Testis (tissue), 2 donors: ENCODE measurements at regions not wholly inside any gene's neighbourhood (a gene's known extent, or its start where the extent isn't known, plus 50 kb on each side); places are given as distances from the start of the nearest gene placed in this dataset.
"Not testable (repeated sequence)": the region's sequence is repeated elsewhere in the genome, so short reads cannot be mapped to it uniquely, and the experiment has no call there.

ENCODE experiments used
- DNase-seq: peaks from one replicate; pipeline ENCODE4 v3.0.0-alpha.2; 2019
- H3K27ac ChIP-seq, 2 donors: fragments of 200-600 bp; sonication (generic); one replicate each; pipeline ENCODE4 v1.5.1; 2019
- H3K27me3 ChIP-seq: fragments of 200-600 bp; sonication (generic); one replicate; pipeline ENCODE4 v1.5.1; 2019
- H3K36me3 ChIP-seq: fragments of 200-600 bp; sonication (generic); one replicate; pipeline ENCODE4 v1.5.1; 2017; ENCODE audit warnings: low read depth; ENCODE audit errors: missing control alignments
- H3K4me1 ChIP-seq: fragments of 200-600 bp; sonication (generic); one replicate; pipeline ENCODE4 v1.5.1; 2019
- H3K4me3 ChIP-seq, 2 donors: fragments of 200-600 bp; sonication (generic); one replicate each; pipeline ENCODE4 v1.5.1; 2017 to 2019
- H3K9me3 ChIP-seq: fragments of 200-600 bp; sonication (generic); one replicate; pipeline ENCODE4 v1.5.1; 2017
- CTCF ChIP-seq, 3 experiments: fragments of 450-650 bp in 2 of 3; fragments of 200-600 bp in 1 of 3; sonication (generic) in 1 of 3; IDR thresholded peaks; one replicate each; pipeline ENCODE4 v1.5.1; 2016 to 2019; ENCODE audit warnings: antibody characterized with exemption in 3 of 3, mild to moderate bottlenecking in 2 of 3, moderate library complexity in 1 of 3
- POLR2A ChIP-seq: fragments of 450-650 bp; IDR thresholded peaks from one replicate; pipeline ENCODE4 v1.6.1; 2017; ENCODE audit warnings: antibody characterized with exemption, mild to moderate bottlenecking, moderate library complexity
- WGBS, 2 donors: methylation state at CpG; one replicate each; pipeline ENCODE4 v1.1.5; 2018; 5-methylcytosine and 5-hydroxymethylcytosine counted together
- intact Hi-C: fragments of 100-400 bp; cut with DNase I; formaldehyde crosslinking; loops from one replicate; pipeline ENCODE4 v1.15.1; 2023; ENCODE audit warnings: low total_unique reads

GRCh38 chr1:238913210-238913609 is 473.2 kb upstream of the CHRM3 start:
- Histone ChIP-seq H3K27me3 (no peaks in the 10 kb centered on the region), H3K4me3 (no peak overlapping the region), H3K9me3 (no peaks in the 10 kb centered on the region), H3K27ac (no peak overlapping the region), H3K36me3 (no peaks in the 10 kb centered on the region), H3K4me1 (no peaks in the 10 kb centered on the region)
- 75 to 81% methylated on average over 2 of the region's 2 CpGs for WGBS, 2 donors
- intact Hi-C loops: no loop called here
- TF ChIP-seq CTCF (IDR thresholded peaks at IDR 0.05) (no peak), POLR2A (no peak)
- DNase-seq: no peak

- no peak for TF ChIP-seq CTCF (IDR thresholded peaks at IDR 0.05)
- TF ChIP-seq POLR2A: no peak
- Histone ChIP-seq H3K36me3 (no peaks in the 10 kb centered on the region), H3K4me3 (no peak overlapping the region), H3K4me1 (no peaks in the 10 kb centered on the region), H3K27me3 (no peaks in the 10 kb centered on the region), H3K27ac (no peak overlapping the region), H3K9me3 (no peaks in the 10 kb centered on the region)
- intact Hi-C loops: no loop called here
- DNase-seq: no peak
- 74 to 87% methylated on average over 1 of the region's 1 CpG for WGBS, 2 donors
Observed at GRCh38 chr1:238912148-238912547, 474.2 kb upstream of the CHRM3 start.

- intact Hi-C loops: not testable (repeated sequence)
Observed at GRCh38 chr1:238902752-238903151, 483.6 kb upstream of the CHRM3 start.

GRCh38 chr1:238900334-238900865 is 486.0 kb upstream of the CHRM3 start:
- 91 to 96% methylated on average over 8 of the region's 8 CpGs for WGBS, 2 donors
- H3K4me3 ChIP-seq: no peak overlapping the region

More at GRCh38 chr1:238902752-238903151, 483.6 kb upstream of the CHRM3 start:
- H3K4me1 ChIP-seq, H3K36me3 ChIP-seq, H3K27ac ChIP-seq, H3K27me3 ChIP-seq, DNase-seq, H3K9me3 ChIP-seq, H3K4me3 ChIP-seq: not testable (repeated sequence)
- 89 to 91% methylated on average over 8 of the region's 8 CpGs for WGBS, 2 donors

GRCh38 chr1:238898856-238899255 is 487.5 kb upstream of the CHRM3 start:
- H3K4me1 ChIP-seq: no peaks in the 10 kb centered on the region
- TF ChIP-seq CTCF (IDR thresholded peaks at IDR 0.05): no peak
- TF ChIP-seq POLR2A: no peak
- H3K27me3 ChIP-seq: no peaks in the 10 kb centered on the region
- H3K36me3 ChIP-seq: no peaks in the 10 kb centered on the region
- H3K4me3 ChIP-seq: no peak overlapping the region
- no peaks in the 10 kb centered on the region for H3K9me3 ChIP-seq
- no peak overlapping the region for H3K27ac ChIP-seq
- intact Hi-C loops: no loop called here
- DNase-seq: no peak

More at GRCh38 chr1:238900334-238900865, 486.0 kb upstream of the CHRM3 start:
- TF ChIP-seq CTCF (IDR thresholded peaks at IDR 0.05): no peak
- TF ChIP-seq POLR2A: no peak
- Histone ChIP-seq H3K4me1 (no peaks in the 10 kb centered on the region), H3K36me3 (no peaks in the 10 kb centered on the region), H3K27ac (no peak overlapping the region), H3K27me3 (no peaks in the 10 kb centered on the region), H3K9me3 (no peaks in the 10 kb centered on the region)
- intact Hi-C loops: no loop called here
- no peak for DNase-seq
